HEK293 (cell line): ENCODE measurements at regions not wholly inside any gene's neighbourhood (a gene's known extent, or its start where the extent isn't known, plus 50 kb on each side); places are given as distances from the start of the nearest gene placed in this dataset.

ENCODE experiments used
- ZFP3 ChIP-seq: fragments of 450-650 bp; formaldehyde crosslinking; IDR thresholded peaks from 2 replicates; pipeline ENCODE4 v1.5.1; 2016; ENCODE audit warnings: low read depth, missing biosample characterization, missing genetic modification characterization
- ZNF664 ChIP-seq: fragments of 450-650 bp; formaldehyde crosslinking; IDR thresholded peaks from 2 replicates; pipeline ENCODE4 v1.5.1; 2016; ENCODE audit warnings: missing biosample characterization, missing genetic modification characterization

GRCh38 chr1:74834261-74834660 lies 101.3 kb downstream of the TYW3 start:
- TF ChIP-seq ZFP3, result no peak
- no peak for TF ChIP-seq ZNF664
